HG02973 (cell line): ENCODE measurements at regions not wholly inside any gene's neighbourhood (a gene's known extent, or its start where the extent isn't known, plus 50 kb on each side); places are given as distances from the start of the nearest gene placed in this dataset.
"Not testable (repeated sequence)": the region's sequence is repeated elsewhere in the genome, so short reads cannot be mapped to it uniquely, and the experiment has no call there.

Source experiments
- ATAC-seq: cut with Tn5 transposase; IDR thresholded peaks from one replicate; pipeline ENCODE4 v1.9.1; 2021; ENCODE audit warnings: moderate library complexity; ENCODE audit not compliant: unreplicated experiment

- no peak for ATAC-seq
These were observed 373.5 kb downstream of the HTR1B start for GRCh38 chr6:77089776-77090175.

DNA sequence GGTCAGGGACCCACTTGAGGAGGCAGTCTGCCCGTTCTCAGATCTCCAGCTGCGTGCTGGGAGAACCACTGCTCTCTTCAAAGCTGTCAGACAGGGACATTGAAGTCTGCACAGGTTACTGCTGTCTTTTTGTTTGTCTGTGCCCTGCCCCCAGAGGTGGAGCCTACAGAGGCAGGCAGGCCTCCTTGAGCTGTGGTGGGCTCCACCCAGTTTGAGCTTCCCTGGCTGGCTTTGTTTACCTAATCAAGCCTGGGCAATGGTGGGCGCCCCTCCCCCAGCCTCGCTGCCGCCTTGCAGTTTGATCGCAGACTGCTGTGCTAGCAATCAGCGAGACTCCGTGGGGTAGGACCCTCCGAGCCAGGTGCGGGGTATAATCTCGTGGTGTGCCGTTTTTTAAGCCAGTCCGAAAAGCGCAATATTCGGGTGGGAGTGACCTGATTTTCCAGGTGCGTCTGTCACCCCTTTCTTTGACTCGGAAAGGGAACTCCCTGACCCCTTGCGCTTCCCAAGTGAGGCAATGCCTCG is 375.4 kb downstream of the HTR1B start:
- ATAC-seq = not testable (repeated sequence)

DNA sequence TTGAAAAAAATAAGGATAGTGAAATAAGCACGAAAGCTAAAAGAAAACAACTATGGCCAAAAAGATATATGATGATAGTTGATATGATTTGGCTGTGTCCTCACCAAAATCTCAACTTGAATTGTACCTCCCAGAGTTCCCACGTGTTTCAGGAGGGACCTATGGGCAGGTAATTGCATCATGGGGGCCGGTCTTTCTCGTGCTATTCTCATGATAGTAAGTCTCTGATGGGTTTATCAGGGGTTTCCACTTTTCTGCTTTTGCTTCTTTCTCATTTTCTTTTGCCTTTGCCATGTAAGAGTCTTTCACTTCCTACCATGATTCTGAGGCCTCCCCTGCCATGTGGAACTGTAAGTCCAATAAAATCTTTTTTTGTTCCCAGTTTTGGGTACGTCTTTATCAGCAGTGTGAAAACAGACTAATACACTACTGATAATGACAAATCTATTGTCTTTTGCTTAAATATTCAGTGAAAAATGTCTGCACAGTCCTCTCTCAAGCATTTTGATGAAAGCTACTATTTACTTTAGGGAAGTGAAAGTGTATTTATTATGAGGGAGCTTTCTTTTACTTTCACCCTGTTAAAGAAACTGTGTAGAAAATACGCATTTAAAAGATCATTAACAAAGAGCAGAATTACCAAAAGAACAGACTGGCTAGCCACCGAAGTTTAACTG is 389.1 kb downstream of the HTR1B start:
- ATAC-seq = no peak

GRCh38 chr6:77073410-77073760 is 389.9 kb downstream of the HTR1B start:
- no peak for ATAC-seq

GRCh38 chr6:77072694-77073409 is 390.4 kb downstream of the HTR1B start:
- ATAC-seq = no peak

DNA sequence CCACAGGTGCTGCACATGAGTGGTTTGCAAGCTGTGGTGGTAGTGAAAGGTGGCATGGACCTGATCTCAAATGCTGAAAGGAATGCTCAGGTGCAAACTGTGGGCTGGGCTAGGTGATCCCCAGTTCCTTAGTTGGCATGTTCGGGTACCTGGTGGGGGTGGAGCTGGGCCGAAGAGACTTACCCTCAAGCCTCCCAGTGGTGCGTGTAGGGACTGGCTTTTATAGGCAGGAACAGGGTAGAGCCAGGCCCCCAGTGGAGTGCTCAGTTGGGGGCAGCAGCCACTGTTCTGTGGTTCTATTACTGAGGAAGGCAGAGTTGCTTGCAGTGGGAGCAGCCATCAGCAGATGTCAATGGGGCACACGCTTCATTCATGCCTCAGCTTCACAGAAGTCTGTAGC is 399.8 kb downstream of the HTR1B start:
- no peak for ATAC-seq

- no peak for ATAC-seq
These were observed 407.6 kb downstream of the HTR1B start for GRCh38 chr6:77055711-77056110.

GRCh38 chr6:77040568-77041195 is 422.6 kb downstream of the HTR1B start:
- ATAC-seq = no peak

- no peak for ATAC-seq
These were observed 424.5 kb downstream of the HTR1B start for GRCh38 chr6:77038807-77039206.

DNA sequence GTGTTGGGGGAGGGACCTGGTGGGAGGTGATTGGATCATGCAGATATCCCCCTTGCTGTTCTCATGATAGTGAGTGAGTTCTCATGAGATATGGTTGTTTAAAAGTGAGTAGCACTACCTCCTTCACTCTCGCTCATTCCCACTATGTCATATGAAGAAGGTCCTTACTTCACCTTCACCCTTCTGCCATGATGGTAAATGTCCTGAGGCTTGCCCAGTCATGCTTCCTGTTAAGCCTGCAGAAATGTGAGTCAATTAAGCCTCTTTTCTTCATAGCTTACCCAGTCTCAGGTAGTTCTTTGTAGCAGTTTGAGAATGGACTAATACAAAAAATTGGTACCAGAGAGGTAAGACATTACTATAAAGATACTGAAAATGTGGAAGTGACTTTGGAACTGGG is 425.9 kb downstream of the HTR1B start:
- no peak for ATAC-seq

DNA sequence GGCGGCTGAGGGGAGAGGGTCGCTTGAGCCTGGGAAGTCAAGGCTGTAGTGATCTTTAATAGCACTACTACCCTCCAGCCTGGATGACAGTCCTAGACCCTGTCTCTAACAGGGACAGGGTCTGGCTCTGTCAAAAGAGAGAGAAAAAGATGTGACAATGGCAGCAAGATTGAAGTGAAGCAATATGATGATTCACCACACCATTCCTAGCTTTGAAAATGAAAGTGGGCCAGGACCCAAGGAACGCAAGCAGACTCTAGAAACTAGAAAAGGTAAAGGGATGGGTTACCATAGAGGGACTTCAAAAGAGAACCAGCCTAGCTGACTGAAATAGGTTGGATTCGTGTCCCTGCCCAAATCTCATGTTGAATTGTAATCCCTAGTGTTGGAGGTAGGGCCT is 426.9 kb downstream of the HTR1B start:
- ATAC-seq = no peak

DNA sequence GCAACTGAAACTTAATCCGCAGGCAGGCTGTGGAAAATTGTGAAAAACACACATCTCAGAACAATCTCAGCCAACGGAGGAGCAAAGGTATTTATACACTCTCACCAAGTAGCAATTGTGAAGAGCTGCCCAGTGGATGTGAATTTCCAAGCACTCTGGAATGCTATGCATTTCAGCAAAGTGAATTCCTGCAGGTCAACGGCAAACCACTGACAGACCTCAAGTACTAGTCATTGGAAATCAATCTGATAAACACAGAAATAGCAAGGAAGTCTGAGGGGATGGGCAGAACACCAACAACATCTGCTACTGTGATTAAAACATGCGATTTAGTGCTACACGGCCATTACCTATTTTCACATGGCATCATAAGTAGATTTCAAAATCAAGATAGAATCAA is 429.1 kb downstream of the HTR1B start:
- ATAC-seq = no peak

DNA sequence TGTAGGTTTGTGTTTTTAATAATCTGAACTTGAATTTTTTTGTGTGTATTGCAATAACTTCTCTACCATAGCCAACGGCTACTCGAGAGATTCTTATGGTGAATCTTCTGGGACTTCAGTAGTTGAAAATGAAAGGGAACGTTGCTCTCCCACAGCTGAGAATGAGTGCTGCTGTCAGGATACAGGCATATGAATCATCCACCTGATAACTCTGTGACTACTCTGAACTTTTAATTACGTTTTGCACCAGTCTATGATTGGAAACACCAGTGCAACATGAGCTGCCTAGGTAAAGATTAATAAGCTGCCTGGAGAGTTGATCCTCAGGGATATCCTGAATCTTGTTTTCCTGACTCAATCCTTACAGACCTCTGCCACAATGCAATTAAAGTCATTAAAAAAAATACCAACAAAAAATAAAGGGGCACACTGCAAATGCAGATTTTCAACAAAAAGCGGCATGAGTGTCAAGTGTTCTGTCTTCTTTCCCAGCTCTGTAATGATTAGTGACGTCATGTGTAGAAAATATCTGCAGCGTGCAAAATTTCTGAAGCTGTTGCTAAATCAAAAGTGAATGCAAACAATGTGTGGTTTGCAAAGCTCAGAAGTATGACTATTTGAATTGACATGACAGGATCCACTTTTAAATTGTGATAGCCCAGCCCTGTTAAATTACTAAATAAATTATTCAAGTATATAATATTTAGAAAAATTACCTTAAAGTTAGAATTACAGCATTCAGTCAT is 432.2 kb downstream of the HTR1B start:
- ATAC-seq = no peak

DNA sequence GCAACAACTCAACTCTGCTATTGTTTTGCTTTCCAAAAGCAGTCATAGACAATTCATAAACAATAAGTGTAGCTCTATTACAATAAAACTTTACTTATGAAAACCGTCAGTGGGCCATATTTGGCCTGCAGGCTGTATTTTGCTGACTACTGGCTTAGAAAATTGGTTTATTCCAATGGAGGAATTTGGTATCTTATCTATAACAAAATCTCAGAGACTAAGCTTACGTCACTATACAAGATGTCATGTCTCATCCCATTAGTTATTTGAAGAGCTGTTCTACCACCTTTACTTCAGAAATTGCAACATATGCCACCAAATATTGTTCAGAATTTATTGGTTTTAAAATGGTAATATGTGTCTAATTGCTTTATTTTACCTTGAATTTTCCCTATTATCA is 436.9 kb downstream of the HTR1B start:
- no peak for ATAC-seq

- no peak for ATAC-seq
These were observed 437.5 kb downstream of the HTR1B start for GRCh38 chr6:77025736-77026223.

GRCh38 chr6:77021778-77022177 is 441.5 kb downstream of the HTR1B start:
- ATAC-seq = no peak

- ATAC-seq = no peak
These were observed 442.1 kb downstream of the HTR1B start for GRCh38 chr6:77021232-77021631.

DNA sequence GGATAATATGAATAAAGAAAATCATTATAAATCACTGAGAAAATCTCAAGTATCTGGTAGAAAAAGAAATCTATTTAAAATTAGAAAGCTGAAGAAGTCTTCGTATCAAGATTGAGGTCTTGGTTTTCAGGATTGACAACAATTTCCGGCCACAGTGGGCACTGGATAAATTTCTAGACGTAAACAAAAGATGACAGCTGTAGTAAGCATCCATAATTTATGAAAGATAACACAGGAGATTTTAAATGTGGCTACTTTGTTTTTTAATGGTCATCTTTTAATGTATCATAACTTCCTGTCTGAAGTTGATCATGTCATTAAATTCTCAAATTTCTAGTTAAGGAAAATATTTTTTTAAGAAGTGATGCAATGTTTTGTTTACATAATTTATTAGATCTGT is 444.2 kb downstream of the HTR1B start:
- ATAC-seq = no peak

DNA sequence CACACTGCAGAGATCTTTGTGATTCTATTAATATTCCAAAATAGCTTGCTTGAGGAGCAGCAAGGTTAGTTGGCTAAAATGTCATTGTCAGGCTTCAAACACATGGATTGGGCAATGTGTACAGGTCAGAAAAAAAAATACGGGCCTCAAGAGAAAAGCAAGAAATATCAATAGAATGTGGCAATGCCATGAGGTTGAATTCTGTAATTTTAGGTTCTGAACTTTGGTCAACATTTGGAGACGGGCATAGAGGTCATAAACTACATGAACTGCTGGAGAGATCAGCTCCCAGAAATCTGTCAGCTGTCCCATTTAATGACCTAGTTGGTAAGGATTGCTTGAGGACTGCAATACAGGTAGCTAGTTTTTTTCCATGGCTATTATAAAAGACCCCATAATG is 445.8 kb downstream of the HTR1B start:
- no peak for ATAC-seq

GRCh38 chr6:77015350-77015749 is 447.9 kb downstream of the HTR1B start:
- ATAC-seq = no peak

DNA sequence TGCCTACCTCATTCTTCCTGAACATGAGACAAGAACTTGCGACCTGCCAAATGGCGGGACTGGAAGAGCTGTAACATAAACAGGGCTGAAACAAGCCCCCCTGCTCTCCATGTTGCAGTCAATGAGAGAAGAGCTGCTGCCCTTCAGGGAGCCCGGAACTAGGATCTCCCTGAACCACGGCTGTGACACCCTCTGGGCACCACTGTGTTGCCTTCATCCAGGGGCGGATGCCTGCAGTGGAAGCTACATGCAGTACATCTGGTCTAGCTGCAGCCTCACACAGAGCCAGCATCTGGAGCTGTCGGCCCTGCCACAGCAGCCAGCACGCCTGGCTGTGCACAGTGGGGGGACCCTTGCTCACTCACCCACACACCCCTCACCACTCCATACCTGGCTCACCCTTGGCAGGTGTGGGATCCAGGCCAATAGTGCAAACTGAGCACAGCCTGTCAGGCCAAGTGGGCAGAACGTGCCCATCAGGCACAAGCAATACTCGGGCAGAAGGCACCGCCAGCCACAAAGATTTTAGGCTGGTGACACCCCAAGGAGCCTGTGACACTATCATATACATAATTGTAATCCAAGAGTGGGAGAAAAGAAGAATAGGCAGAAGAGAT is 451.3 kb downstream of the HTR1B start:
- ATAC-seq = no peak
